GM19351 (cell line): ENCODE measurements at regions not wholly inside any gene's neighbourhood (a gene's known extent, or its start where the extent isn't known, plus 50 kb on each side); places are given as distances from the start of the nearest gene placed in this dataset.
"Not testable (repeated sequence)": the region's sequence is repeated elsewhere in the genome, so short reads cannot be mapped to it uniquely, and the experiment has no call there.

Experiments
- ATAC-seq: cut with Tn5 transposase; IDR thresholded peaks from one replicate; pipeline ENCODE4 v1.9.1; 2021; ENCODE audit warnings: mild to moderate bottlenecking, moderate library complexity; ENCODE audit not compliant: unreplicated experiment

GRCh38 chr3:140863580-140864009 is 78.0 kb upstream of the SLC25A36 start:
- no peak for ATAC-seq

- no peak for ATAC-seq
These were observed 71.3 kb upstream of the SLC25A36 start for GRCh38 chr3:140870351-140870750.

GRCh38 chr3:140871022-140871421 is 70.6 kb upstream of the SLC25A36 start:
- ATAC-seq = no peak

GRCh38 chr3:140872165-140872564 is 69.5 kb upstream of the SLC25A36 start:
- not testable (repeated sequence) for ATAC-seq

GRCh38 chr3:140883428-140884040 is 58.1 kb upstream of the SLC25A36 start:
- ATAC-seq = no peak

GRCh38 chr3:140885697-140886096 is 55.9 kb upstream of the SLC25A36 start:
- not testable (repeated sequence) for ATAC-seq
